ENCODE measurements at regions not wholly inside any gene's neighbourhood (a gene's known extent, or its start where the extent isn't known, plus 50 kb on each side); places are given as distances from the start of the nearest gene placed in this dataset.

DNA sequence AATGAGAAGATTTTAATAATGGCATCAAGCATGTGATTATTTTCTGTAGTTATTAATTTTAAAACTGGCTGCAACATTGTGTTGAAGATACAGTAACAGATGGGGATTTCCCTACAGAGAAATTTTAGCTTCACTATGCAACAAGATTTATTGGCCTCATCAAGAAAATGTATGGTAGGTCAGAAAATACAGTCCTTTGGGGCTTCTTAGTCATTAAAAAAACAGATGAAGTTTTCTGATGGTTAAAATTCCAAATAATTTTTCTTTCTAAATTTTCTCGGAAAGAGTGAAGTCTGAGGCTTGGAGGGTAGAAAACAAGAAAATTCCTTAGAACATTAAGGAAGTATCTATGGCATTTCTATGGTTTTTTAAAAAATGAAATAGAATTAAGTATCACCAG lies 1790.8 kb upstream of the PCDH20 start:
- no peak for DNase-seq

DNA sequence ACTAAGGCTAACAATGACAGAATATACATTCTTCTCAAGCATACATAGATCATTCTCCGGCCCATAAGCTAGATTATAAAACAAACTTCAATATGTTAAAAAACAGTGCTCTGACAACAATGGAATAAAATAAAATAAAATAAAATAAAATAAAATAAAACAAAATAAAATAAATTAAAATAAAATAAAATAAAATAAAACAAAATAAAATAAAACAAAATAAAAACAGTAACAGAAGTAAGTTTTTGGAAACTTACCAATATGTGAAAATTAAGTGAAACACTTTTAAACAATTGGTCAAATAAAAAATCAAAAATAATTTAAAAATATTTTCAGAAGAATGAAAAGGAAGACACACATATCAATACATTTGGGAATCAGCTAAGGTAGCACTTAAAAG lies 1785.8 kb upstream of the PCDH20 start:
- no peak for DNase-seq

DNA sequence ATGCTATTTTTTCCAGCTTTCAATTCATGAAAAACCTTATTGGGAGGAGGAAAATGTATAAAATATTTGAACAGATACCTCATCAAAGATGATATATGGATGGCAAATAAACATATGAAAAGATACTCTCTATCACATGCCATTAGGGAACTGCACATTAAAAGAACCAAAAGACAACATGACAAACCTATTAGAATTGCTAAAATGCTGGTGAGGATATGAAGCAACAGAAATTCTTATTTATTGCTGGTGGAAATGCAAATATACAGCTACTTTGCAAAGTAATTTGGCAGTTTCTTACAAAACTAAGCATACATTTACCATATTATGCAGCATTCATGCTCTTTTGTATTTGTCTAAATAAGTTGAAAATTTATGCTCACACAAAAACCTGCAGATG lies 1783.9 kb upstream of the PCDH20 start:
- DNase-seq = no peak

DNA sequence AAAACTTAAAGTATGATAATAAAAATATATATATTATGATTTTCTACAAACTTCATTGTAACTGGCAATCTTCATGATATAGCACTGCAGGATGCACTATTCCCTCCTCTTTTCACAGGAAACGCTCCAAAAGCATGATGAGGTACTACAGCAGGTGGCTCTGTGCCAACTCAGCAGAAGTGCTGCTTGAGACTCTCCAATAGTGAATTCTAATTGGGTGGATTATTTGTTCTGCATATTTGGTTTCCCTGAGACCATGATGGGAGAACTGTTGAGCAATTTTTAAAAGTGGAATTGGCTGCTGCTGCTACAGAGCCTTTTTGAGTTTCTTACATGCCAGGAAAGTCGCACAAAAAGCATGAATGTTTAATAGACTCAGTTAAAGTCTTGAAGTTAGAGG lies 1782.4 kb upstream of the PCDH20 start:
- DNase-seq = no peak

DNA sequence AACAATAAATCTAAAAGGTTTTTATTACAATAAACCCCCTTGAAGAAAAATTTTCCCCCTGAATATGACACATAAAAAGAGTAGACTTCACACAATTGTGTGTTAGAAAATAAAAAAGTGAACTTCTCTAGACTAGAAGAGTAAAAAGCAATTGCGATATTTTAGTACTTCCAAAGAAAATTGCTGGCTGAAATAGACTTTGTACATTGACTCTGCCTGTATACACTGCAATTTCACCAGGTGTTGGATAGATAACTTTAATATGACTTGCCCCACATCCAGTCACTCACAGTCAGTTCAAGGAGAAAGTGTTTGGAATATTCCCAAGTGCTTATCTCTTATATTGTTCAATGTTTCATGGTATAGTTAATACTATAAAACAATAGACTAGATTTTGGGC lies 1780.1 kb upstream of the PCDH20 start:
- DNase-seq = no peak

DNA sequence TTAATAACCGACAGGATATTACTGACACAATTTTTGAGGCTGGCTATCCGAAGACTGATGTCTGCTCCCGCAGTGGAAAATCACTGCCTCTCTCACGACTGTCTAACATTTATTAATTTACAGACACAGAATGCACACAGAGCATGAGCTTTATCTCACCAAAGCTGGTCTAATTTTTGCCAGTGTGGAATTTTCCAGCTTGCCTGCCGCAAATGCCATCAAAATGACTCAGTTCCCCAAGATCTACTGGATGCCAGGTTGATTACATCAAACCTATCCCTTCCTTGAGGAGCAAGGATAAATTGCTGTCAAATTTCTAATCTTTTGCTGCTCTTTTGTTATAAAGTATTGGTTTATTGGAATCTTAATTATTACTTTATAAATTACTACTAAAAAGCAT lies 1775.1 kb upstream of the PCDH20 start:
- no peak for DNase-seq

DNA sequence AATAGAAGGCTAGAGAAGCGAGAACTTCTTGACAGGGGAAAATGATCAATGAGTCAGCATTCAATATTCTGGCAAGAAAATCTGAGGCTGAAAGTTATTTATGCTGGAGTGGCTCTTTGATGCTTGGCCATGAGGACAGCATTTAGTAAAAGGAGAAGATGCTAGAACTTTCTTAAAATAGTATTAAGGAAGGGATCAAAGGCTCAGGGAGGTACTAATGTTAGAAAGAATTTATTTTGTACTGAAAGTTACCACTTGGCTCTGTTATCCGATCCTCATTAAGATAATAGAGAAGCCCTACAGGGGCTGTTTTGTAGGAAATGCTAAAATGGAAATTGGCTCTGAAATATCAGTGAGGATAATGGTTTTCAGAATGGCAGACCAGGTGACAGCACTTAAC lies 1774.6 kb upstream of the PCDH20 start:
- no peak for DNase-seq

DNA sequence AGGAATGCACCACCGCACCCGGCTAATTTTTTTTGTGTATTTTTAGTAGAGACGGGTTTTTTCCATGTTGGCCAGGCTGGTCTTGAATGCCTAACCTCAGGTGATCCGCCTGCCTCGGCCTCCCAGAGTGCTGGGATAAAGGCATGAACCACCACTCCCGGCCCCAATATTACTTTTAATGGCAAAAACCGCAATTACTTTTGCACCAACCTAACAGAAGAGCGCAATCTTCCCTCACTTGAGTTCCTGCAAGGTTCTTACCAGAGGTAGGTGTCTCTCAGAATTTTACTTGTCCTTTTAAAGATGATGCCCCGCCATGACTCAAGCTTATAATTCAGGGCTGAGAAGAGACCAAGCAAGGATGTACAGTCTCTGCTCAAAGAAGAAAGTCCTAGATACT lies 1774.1 kb upstream of the PCDH20 start:
- no peak for DNase-seq

DNA sequence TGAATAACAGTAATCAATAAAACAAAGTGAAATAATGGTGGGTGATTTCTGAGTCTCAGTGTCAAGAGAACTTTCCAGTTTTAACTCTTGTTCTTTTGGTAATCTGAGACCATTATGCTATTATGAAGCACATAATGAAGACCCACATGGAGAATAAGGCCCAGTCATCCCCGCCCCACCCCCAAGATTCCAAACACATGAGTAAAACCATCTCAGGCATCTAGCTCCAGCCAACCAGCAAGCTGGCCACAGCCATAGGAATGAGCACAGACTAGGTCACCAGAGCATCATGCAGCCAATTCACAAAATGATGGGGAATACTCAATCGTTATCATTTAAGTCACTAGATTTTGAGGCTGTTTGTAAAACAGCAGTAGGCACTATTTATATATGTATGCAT lies 1769.0 kb upstream of the PCDH20 start:
- no peak for DNase-seq

DNA sequence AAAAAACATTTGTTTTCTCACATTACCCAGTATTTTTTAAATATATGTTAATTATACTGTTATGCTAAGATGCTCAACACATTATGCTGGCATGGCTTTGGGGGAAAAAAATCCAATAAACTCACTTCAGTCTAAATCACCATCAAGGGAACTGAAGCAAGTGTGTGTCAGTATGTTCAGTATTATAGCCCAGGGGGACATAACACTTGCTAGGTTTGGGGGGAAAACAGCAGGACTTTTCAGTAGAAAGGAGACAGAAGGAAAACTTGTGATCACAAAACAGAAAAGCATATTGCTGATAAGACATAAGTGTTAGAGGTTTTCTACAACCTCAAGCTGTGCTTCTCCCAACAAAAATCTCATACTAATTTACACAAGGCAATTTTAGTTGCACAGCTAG lies 1759.9 kb upstream of the PCDH20 start:
- no peak for DNase-seq

DNA sequence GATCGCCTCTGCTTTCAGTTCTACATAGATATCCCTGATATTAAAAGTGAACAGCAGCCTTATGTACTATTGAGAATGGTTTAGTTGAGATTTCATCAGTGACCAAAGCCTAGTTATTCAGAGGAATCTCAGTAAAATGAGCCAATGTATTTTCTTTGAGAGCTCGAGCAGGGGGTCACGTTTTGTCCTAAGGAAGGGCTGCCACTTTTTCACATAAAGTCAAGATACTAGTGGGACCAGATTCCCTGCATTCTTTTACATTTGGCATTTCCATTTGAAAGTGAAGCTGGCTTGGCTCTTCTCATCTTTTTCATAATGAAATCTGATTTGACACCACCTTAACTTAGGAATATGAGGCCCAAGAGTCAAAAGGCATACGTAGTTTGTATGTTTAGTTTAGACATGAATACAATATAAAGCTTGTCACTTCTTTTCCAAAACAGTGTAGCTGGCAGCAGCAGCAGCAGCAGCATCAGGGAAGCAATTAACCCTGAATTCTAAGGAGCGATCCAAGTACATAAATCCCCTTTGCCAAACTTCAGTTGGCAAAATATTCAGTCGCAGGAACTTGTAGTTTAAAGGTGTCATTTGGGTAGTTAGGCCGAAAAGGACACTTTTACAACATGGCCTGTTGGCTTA lies 1752.2 kb upstream of the PCDH20 start:
- no peak for DNase-seq

DNA sequence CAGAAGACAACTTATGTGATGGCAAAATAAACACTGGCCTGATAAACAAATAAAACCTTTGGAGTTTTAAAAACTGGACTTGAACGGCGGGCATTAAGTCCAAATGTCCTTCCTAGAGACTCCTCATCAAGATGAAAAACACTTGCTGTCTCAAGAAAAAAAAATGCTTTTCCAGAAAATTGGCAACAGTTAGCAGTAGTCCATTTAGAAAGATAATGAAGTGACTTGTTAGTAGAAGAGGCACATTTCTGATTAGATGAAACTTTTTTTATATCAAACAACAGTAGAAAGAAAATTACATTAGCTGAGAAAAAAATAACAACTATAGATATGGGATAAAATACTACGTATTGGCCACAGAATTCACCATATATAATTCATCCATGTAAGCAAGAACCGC lies 1750.7 kb upstream of the PCDH20 start:
- no peak for DNase-seq

DNA sequence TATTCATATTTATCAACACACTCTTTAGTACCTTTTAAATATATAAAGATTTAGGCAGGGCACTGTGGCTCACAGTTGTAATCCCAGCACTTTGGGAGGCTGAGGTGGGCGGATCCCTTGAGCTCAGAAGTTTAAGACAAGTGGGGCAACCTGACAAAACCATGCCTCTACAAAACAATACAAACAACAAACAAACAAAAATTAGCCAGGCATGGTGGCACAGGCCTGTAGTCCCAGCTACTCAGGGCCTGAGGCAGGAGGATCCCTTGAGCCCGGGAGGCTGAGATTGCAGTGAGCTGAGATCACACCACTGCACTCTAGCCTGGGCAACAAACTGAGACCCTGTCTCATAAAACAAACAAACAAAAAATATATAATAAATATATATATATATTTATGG lies 1748.3 kb upstream of the PCDH20 start:
- DNase-seq = no peak

DNA sequence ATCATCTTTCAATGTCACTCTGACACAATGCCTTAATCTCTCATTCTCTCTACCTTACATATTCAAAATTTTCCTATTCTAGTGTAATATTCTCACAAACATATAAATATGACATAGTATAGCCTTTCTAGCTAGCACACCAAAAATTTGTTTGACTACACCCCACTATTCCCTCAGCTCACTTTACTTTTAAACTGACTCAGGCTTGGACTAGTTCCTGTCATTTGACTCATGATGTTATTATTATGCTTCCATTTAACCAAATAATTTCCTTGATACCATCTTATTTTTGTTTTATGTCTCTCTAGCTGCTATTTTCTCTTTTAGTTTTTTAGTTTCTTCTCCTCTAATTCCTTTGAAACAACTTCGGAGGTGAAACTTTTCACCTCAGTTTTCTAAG lies 1745.6 kb upstream of the PCDH20 start:
- DNase-seq = no peak

DNA sequence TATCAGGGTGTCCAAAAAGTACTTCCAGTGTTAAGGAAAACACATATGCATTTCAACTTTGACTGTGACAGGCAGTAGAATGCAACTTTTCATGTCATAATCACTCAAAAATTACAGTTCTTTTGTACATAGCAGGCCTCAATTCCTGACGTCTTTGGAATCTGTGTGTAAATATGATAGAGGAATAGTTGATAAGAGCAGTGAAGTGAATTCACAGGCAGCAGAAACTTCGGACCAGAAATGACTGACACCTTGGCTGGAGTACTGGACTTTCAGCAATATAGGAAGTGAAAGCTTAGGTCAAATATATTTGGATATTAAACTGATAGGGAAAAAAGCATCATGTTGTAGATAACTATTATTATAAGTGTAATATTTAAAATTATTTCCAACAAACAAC lies 1741.2 kb upstream of the PCDH20 start:
- DNase-seq = no peak

DNA sequence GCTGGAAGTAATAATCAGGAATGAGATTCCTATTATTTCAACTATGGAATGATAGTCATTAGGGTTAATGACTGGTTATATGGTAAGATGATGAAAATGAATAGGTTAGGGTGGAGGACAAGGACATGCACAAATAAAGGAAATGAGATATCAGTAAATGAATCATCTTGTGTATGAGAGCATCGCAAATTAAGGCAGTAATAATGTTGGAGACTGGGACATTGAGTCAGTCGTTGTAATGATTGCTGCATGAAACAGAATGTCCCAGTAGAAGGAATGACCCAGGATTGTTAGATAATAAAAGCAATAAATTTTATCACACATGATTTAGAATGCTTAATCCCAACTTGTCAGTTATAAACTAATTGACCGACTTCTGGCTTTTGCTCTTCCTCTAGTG lies 1733.7 kb upstream of the PCDH20 start:
- DNase-seq = no peak

DNA sequence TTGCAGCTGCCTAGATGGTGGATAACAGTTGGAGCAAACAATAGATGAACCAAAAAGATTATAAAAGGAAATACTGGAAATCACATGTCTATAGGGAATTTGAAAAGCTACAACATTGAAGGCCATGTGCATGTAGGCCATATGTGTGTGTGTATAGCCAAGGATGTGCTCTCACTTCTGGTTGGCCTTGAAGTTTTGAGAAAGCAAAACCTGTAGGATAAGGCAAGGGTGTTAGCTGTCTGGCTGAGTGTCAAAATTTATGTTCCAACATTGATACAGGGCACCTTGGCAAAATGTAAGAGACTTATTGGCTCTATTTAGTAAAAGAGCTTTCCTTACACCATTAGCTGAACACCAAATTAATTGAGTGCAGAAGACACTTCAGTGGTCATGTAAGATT lies 1723.6 kb upstream of the PCDH20 start:
- no peak for DNase-seq

DNA sequence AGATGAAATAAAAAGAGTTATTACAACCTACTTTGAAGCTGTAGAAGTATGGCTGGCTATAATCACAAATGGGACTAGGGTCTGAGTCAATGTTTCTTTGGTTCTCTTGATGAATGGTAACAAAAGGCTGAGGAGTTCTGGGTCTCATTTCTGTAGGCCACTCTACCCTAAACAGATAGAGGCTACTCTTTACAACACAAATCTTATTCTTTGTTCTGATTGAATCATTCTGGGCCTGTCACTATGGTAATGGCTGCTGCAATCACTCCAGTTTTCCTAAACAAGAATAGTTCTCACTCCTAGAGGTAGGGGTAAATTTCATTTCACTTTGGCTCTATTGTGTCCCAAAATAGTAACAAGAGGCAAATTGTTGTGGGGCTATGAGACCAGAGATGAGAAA lies 1714.3 kb upstream of the PCDH20 start:
- DNase-seq = no peak

DNA sequence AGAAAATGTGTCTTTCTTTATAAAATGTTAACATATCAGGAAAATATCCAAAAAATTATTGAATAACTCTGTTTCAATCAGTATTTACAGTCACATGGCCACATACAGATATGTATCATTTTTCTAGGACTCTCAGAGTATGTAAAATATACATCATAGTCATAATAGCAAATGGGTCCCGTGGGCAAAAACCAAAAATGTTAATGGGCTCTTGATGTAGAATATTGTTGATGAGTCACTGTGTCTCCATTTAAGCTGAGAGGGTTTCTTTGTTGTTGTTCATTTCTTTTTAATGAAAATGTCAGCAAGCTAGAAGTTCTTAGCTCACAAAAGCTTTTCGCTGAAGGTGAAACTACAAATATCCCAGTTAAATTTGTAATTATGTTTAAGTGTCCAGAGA lies 1713.1 kb upstream of the PCDH20 start:
- no peak for DNase-seq

DNA sequence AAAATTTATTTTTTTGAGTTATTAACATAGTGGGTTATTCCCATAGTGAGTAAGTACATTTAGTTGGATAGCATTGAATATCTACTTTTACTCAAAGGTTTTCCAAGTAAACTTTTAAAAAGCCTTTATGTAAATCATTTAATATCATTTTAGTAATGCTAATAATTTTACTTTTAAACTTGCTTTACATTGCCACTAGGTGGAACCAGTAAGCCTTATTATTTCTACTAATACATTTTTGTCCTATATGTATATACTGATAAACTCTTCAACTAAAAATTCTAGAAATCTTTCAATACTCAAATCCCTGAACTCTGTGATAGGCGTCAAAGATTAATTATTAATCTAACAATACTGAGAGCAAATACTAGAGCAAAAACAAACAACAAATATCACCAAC lies 1709.2 kb upstream of the PCDH20 start:
- DNase-seq = no peak

DNA sequence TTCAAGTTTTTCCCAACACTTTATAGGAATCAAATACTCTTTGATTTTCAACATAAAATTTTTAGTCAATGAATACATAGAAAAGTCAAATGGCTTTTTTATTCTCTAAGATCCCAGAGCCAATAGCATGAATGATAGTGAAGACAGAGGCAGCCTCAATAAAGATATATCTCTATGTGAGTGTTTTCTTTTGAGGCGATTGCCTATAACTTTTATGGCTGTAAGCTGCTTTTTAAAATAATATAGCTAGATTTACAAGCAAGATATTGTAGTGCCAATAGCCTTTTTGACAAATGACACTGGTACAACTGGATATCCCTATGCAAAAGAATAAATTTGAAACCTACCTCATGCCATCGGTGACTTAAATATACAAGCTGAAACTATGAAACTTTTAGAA lies 1705.2 kb upstream of the PCDH20 start:
- no peak for DNase-seq

DNA sequence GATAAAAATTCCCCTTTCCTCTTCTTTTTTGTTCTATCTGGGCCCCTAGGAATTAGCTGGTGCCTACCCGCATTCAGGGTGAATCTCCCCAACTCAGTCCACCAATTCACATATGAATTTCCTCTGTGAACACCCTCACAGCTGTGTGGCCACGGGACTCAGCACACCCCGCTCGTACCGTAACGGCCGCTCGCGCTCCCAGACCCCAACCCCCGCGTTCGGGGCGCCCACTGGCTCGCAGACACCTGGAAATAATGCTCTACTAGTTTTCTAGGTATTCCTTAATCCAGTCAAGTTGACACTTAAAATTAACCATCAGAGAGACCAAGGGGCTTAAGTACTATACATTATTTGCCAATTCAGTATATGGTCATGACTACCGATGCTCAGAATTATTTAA lies 1702.1 kb upstream of the PCDH20 start:
- no peak for DNase-seq

DNA sequence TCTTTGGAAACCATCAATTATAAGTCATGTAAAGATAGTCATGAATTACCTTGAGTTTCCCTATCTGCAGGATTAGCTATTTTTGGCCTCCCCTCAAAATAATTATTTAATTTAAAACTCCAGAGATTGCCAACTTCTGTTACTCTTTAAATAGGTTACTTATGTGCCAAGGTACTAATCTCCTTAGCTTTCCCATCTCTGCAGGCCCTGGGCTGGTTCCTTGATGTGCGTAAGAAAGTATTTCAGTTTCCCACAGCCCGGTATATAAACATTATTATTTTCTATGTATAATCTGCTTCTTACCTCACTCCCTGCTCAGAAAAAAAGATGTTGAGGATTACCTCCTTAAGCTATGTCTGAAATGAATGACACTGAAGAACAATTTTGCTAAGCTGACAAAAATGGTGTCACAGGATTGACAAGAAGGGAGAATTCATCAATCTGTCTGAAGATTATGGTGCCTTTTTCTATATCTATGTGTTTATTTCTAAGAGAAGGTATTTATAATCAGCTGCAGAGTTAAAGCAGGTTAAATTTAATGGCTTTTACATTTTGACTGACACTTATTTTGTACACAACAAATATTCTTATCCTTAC lies 1697.2 kb upstream of the PCDH20 start:
- no peak for DNase-seq

DNA sequence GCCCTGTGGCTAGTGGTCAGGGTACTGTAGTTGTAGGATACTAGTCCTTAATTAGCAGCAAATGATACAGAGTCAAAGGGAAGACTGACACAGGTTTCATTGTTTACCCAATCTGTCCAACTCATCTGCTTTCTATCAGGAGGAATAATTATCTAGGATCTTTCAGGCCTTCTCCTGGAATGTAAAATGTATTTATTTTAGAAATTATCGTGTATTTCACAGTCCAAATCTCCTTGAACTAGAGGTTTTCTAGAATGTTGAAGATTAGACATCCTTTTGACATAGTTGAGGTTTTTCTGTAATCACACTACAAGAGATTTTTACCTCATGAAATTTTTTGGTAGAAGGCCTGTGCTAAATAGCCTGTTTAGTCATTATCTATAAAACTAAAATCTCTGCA lies 1694.8 kb upstream of the PCDH20 start:
- no peak for DNase-seq

DNA sequence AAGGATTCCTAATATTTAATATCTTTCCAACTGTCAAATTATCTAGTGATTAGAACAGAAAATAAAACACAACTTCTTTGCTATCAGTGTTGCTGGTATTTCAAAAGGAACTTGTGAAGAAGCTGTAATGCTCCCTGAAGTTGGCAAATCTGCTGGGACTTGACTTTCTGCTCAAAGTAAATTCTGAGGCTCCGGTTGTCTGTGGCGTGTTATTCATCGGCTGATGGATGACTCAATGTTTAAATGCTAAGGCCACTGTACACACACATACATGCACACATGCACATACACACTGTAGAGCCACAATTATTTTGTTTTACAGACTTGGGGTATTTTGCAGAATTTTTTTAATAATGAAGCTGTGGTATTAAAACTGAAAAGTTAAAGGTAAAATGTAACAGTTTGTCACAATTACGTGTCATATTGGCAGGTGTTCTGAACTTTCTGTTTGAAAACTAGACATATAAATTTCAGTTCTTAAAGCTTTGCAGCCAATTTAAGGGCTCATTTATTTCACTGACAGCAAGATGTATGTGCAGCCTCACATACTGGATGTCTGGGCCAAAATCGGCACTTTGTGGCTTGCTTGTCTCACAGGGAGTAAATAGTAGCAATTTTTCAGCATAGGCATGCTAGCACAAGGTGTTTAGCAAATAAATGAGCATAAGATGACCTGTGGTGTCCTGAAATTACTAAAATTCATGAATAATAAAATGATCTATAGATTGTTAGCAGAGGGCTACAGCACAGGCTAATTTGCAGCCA lies 1691.7 kb upstream of the PCDH20 start:
- DNase-seq = no peak
